Activated gamma-delta T cell (primary cell): ENCODE measurements at regions not wholly inside any gene's neighbourhood (a gene's known extent, or its start where the extent isn't known, plus 50 kb on each side); places are given as distances from the start of the nearest gene placed in this dataset.
A peak's percentile ranks its signal among the peaks of the same experiment; 100 is the strongest.
"Not testable (repeated sequence)": the region's sequence is repeated elsewhere in the genome, so short reads cannot be mapped to it uniquely, and the experiment has no call there.

Experiments used
- DNase-seq: peaks from one replicate; lab custom pipeline; 2025; lab: John Stamatoyannopoulos, UW

DNA sequence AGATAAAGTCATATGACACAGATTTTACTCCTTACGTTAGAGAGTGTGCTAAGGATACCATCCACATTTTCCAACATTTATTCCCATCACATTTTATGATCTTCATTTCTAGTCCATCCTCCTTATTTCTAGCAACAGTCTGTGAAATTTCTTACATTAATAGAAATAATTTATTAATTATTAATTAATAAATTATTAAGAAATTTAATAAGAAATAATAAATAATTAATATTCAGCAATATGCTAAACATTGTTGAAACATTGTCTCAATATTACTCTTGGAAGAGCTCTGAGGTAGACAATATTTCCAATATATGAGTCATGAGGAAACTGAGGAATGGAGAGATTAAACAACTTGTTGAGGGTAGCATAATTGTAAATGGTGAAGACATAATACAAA, 1742.5 kb upstream of the CDH6 start:
- not testable (repeated sequence) for DNase-seq

DNA sequence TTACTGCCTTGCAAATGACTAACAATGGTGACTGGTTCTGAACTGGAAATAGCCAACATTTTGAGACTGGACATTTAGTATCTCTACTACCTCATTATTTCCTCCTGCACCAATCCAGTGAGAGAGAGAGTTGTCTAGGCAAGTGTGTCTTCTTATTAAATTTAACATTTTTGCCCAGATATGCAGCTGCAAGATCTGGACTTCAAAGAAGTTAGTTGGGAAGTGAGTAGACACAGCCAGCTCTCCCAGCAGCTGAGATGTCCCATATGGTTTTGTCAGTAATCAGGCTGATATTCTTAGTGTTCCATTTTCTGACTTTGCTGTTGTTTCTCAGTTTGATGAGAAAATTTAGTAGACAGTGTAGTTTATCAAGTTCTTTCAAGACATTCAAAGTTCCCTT, 1778.8 kb upstream of the CDH6 start:
- no peak for DNase-seq

DNA sequence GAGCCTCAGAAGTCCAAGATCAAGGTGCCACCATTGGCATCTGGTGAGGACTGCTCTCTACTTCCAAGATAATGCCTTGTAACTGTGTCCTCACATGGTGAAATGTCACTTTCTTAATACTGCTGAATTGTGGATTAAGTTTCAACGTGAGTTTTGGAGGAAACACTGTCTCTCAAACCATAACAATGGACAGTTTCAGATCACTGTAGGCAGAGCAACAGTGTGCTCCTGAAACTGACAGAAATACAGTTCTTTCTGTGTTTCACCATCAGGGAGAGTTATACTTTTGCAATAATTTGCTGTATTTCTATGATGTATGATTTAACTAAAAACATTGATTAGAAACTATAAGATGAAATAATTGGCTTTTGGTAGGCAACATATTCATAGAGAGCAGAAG, 1780.5 kb upstream of the CDH6 start:
- DNase-seq, result no peak

DNA sequence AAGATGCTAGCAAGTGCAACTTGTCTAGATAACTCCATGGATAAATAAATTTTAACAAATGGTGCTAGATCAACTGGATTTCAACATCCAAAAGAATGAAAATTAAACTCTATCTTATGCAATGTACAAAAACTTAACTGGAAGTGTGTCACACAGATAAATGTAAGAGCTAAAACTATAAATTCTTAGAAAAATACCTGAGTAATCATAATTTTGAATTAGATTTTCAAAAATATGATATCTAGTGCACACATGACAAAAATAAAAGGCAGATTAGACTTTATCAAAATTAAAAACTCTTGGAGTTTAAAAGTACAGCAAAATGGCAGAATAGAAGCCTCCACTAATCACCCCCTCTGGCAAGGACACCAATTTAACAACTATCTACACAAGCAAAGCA, 1791.2 kb upstream of the CDH6 start:
- DNase-seq, result no peak

DNA sequence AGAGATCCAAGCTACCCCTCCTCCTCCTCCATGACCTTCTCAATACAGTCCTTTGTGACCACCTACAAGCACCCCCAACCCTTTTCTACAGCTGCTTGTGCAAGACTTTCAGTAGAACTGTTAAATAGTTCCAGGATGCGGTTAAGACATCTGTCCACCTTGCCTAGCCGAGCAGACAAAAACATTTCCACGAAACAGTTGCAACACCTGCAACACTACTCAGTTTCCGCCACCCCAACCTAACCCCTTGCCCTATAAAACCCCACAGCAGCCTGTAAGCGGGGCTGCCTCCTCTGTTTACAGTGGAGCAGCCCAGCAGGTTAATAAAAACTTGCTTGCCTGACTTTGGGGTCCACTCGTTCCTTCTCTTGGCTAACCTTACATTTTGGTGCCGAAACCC, 1803.5 kb upstream of the CDH6 start:
- DNase-seq, result no peak

DNA sequence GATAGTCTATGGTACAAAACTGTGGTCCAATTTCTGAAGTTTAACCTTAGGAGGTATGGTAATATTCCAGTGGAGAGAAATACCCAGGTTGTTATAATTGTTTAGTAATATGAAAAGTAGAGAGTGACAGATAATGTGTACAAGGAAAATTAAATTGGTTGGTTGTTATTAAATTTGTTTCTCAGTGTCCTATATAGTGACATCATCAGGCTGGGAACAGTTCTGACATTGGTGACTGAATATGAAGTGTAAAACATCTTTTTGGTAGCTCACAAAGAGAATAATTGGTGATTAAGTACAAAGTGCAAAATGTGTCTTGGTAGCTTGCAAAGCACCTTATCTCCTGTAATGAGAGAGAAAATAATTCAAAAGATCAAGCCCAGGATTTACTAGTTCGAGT, 1806.1 kb upstream of the CDH6 start:
- DNase-seq, result no peak

DNA sequence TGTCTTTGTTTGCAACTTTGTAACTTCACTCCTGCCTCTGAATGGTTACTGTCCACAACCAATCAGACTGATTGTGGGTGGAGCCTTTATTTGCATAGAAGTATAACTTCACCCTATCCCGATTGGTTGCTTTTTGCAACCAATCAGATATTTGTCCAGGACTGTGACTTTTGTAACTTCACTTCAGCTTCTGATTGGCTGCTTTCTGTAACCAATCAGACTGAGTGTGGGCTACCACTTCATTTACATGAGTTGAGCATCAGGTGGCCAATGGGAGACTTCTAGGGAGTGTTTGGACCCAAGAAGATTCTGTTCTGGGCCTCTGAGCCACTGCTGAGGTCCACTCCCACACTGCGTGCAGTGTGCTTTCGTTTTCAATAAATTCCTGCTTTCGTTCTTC, 1810.7 kb upstream of the CDH6 start:
- DNase-seq, result no peak

DNA sequence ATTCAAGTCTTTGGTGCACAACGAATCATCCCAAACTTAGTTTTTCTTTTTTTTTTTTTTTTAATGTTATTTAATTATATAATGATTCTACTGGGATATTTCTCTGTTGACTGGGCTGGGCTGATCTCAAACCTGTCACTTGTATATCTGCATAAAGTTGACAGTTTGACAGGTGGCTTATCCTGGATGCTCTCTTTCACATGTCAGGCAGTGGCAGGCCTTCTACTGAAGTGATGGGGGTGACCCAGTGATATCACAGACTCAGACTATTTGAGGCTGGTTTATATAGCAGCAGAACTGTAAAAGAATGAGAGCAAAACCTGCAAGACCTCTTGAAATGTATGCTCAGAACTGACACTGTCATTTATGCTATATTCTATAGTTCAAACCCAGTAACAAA, 1813.5 kb upstream of the CDH6 start:
- DNase-seq, result no peak

DNA sequence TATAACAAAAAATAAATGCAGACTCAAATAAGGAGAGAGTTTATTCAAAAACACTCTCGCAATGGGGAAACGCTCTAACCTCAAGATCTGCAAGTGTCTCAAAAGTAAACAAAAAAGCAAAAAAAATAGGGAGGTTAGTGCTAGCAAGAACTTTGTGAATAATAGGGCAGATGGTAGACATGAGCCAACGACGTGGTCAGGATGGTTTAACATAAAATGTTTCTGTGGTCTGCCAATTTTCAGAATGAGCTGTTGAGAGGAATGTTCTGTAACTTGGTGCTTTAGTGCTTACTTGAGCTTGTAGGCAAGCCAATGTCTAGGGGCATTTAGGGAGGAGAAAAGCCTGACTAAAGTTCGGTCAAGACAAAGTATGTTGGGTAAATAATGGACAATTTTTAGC, 1813.9 kb upstream of the CDH6 start:
- DNase-seq, result no peak

DNA sequence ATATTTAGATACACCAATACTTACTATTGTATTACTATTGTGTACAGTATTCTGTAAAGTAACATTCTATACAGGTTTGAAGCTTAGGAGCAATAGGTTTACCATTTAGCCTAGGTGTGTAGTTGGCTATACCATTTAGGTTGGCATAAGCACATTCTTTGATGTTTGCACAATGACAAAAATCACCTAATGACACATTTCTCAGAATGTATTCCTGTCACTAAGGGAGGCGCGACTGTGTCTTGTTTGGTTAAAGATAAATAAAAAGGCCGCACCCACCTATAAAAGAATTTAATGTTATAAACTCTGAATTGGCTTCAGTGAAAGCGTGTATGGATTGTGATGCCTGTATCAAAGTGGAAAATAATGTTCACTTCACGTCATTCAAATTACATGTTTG, 1815.4 kb upstream of the CDH6 start:
- no peak for DNase-seq

DNA sequence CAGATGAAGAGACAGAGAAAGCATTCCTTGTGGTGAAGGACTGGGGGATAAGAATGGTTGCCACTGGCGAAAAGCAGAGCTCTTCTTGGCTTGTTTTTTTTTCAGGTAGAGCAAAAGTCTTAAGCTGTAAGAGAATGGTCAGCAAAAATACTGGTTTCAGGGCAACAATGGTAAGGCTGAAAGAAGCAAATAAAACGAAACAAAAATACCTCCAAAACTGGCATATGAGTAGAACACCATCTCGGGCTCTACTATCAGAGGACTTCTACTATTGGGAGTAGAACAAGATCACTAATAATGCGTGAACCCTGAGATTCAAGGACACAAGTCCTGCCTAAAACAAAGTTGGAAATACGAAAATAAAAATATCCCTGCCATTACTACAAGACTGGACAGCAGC, 1823.2 kb upstream of the CDH6 start:
- no peak for DNase-seq

DNA sequence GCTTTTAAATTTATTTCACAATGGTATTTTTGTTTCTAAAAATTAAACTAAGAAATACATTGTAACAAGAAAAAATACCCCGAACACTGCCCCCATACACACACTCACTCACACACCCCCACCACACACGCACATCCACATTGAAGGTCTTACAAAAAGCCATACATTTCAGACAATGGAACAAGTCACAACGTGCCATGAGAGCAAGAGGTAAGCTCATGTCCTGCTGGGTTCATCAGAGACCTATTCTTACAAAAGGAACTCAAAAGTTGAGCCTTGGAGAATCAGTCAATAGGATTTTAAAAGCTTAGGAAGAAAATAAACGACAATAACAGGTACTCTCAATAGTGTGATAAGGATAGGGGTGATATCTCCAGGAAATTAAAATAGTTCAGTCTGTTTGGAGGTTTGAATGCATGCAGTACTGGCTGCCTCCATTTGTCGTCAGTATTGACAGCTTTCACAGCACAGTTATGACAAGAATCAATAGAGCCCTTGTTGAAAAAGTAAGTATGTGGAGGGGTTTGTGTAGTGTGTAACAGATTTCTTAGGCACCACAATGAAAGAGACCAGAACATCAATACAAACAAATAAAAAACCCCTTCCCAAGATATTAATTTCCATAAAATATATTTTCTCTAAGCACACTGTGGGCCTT, 1826.2 kb upstream of the CDH6 start:
- DNase-seq, result no peak

DNA sequence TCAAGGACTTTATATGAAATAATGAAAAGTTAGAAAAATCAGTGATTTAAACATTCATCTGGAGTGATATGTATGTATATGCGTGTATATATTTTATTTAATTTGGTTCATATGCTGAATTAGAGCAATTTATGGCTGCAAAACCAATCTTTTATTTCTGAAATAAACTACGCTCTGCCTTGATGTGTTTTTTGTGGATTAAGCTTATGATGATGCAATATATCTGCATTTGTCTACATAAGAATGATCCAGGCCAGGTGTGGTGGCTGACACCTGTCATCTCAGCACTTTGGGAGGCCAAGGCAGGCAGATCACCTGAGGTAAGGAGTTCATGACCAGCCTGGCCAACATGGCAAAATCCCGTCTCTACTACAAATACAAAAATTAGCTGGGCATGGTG, 1842.3 kb upstream of the CDH6 start:
- no peak for DNase-seq

DNA sequence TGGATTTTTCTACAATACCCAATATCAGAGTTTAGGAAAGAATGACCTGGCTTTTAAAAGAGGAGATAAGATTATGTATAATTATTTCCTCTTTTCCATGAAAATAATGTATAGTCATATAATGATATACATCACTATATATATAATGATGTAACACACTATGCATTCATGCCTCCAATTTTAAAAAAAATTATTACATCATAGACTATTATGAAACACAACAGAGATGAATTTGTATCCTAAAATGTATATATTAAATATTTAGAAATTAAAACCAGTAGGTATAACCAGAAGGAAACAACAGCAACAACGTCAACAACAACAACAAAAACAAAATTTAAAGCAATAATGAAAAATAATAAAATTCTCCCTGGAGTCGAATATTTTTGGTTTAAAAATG, 1856.5 kb upstream of the CDH6 start:
- no peak for DNase-seq

DNA sequence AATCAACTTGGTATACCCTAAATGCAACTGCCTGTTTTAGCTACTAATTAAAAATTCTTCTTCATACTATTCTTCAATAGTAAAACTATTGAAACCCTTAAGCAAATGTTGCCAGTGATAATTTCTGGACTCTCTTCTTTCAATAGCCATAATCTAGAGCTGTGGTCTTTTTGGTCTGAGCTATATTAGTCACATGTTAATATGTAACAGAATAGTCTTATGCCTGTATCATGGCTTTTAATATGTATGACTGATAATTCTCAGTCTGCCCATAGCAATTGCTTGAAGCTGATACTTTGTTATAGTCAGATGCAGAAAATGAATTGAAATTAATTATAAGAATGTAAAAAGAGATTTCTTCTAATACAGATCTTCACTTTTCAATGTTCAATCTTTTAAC, 1871.9 kb upstream of the CDH6 start:
- DNase-seq, result no peak

DNA sequence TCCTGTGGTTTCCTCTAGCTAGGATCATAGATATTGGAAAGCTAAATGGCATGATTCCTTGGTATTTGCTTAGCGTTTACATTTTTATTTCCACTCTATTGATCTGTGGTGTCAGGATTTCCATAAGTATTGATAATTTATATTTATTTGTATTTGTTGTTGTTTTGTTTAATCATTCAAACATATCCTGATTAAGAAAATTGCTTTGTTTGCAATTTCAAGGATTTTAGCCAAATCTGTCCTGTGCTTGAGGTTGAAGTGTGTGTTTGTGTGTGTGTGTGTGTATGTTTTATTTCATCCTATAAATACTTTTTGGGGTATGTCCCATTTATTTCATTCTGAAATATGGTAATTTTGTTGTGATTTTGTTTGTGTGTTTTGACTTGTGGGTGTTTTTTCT, 1884.1 kb upstream of the CDH6 start:
- no peak for DNase-seq

DNA sequence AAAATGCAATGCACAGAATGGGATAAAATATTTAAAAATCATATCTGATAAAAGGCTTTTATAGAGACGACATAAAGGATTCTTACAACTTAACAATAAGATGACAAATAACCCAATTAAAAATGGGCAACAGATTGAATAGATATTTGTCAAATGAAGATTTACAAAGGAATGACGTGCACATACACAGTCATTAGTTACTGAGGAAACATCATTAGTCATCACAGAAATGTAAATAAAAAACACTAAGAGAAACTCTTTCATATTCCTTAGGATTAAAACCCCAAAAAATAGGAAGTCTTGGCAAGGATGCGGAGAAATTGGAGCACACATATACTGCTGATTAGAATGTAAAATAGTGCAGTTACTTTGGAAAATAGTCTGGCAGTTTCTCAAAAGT, 1886.0 kb upstream of the CDH6 start:
- DNase-seq, result no peak

DNA sequence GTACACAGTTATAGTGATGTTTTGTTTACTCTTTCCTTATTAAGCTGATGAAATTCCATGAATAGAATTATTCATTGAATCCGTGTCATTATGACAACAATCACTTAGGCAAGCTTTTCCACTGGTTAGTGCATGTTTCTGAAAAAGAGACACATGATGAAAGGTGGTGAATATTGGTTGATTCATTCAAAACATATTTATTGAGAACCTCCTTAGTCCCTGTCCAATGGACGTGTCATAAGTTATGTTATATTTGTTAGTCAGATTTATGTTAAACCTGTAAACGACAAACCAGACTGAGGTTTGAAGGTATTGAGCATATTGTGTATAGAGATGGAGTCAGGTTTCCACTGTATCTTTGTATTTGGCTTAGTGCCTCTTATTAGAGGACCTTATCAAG, 1888.9 kb upstream of the CDH6 start:
- DNase-seq, result no peak

DNA sequence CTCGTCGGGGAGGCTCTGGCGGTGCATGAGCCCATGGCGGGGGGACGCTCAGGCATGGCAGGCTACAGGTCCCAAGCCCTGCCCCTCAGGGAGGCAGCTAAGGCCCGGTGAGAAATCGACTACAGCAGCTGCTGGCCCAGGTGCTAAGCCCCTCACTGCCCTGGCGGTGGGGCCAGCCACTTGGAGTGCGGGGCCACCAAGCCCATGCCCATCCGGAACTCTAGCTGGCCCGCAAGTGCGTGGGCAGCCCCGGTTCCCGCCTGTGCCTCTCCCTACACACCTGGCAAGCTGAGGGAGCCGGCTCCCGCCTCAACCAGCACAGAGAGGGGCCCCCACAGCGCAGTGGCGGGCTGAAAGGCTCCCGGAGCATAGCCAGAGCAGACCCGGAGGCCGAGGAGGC, 1896.9 kb upstream of the CDH6 start:
- peak; percentile 11 for DNase-seq

DNA sequence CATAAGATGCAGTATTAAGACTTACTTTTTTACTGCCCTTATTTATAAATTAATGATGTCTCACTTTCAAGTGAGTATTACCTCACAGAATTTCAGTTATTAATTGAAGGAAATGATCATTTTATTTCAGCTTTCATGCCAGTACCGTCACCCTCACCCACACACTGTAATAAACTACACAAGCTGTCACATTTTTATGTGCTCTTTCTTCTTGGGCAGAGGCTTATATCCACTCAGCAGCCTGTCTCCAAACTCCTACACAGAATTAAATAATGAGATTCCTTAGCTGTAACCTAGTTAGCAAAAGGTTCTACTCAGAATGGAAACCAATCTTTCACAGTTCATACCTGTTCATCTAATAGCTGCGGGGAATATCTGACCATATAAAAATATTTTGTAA, 1915.8 kb upstream of the CDH6 start:
- no peak for DNase-seq

DNA sequence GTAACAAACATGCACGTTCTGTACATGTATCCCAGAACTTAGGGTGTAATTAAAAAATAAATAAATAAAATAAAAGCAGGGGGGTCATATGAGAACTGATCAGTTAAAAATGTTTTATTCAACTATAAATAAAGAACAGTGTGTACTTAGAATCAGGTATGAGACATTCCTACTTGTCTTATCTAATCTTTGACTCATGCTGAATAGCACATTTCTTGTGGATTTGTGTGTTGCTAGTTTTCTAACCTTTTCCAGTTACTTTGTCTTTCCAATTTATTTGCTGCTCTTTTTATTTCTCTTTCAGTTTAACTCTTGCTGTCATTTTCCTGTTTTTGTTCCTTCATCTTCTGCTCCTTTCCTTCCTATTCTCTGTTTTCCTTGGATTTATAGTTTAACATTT, 1917.1 kb upstream of the CDH6 start:
- DNase-seq, result no peak

DNA sequence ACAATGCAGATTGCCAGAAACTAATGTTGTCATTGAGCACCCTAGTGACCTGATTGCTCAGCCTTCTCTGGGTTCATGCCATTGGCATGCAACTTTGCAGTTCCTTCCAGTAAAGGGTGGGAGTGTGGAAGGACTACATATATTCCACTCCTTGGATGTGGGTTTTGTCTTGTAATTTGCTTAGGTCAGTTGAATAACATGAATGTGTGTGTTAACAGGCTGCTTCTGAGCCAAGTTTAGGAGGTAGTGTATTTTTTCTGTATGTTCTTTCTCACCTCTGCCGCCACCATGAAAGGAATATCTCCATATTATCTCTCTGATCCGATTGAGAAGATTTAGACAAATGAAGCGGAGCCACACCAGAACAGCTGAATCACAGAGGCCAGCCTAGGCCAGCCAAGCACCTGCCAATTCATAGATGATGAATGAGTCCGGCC, 1929.6 kb upstream of the CDH6 start:
- DNase-seq, result no peak

DNA sequence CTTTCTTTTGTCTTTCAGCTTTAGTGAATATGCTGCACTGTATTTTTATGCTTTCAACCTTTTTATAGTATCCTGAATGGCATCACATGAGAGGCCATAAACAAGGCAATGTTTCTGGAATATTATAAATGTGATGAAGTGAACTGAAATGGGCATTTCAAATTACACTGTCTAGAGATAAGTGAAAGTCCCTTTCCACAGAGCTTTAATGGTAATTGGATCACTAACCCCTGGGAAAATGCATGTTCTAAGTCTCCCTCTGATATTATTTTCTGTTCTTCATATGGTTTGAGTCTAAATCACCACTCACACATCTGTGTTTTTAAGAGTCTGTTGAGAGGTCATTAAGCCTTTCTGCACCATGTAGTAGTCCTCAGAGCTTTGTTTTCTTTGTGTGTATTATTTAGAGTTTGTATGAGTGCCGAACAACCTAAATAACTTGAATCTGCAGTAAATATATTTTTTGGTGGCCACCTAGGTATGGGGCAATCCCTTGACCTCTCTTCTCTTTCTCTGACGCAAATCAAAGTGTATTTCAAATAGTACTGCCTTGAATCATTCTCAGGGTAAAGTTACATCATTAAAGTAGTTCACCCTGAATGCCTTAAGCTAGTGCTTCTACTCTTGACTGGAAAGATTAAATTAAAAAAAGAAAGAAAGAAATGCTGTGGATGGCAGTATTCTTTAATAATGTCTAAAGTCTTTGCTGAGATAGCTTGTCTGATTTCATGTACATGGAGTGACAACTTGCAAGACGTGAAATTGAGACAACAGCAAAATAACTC, 1931.0 kb upstream of the CDH6 start:
- DNase-seq, result no peak

DNA sequence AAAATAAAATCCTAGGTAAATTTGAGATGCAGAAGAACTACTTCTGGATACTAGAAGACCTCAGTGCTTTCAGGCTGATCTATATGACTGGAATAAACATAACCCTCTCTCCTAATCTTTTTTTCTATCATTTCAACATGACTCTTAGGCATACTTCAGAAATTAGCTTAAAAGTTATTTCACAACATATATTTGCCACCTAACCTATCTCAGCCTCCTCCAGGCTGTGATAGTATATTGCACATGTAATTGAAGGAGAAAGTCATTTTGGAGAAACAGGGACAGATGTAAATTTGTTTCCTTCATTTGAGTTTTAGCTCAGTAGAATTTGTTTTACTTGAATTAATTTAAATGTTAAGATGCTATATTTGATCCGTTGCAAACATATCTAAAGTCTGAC, 1932.3 kb upstream of the CDH6 start:
- DNase-seq, result no peak
